CD14-positive monocyte (primary cell): ENCODE measurements at regions not wholly inside any gene's neighbourhood (a gene's known extent, or its start where the extent isn't known, plus 50 kb on each side); places are given as distances from the start of the nearest gene placed in this dataset.

Experiments used
- DNase-seq, 3 donors: peaks; one replicate each; pipeline ENCODE4 v3.0.0-alpha.2; 2011 to 2022
- H2AFZ ChIP-seq: 2 replicates; pipeline ENCODE4 v1.6.0; 2012; ENCODE audit warnings: mild to moderate bottlenecking, low read depth, low read length, inconsistent platforms; ENCODE audit not compliant: insufficient read depth, poor library complexity, severe bottlenecking
- H3K27ac ChIP-seq, 2 donors: 1 replicate in 1 of 2; 2 replicates in 1 of 2; pipeline ENCODE4 v1.5.1; 2012 to 2013; ENCODE audit warnings: low read length in 2 of 2, control low read depth in 1 of 2, inconsistent platforms in 1 of 2, low read depth in 1 of 2, mild to moderate bottlenecking in 1 of 2
- H3K27me3 ChIP-seq, 2 donors: one replicate each; pipeline versions ENCODE4 v1.6.0 to v1.6.1; 2011 to 2013; ENCODE audit warnings: low read length in 2 of 2; ENCODE audit not compliant: control insufficient read depth in 2 of 2, insufficient read depth in 2 of 2
- H3K36me3 ChIP-seq, 2 donors: replicated peaks in 1 of 2; 1 replicate in 1 of 2; 2 replicates in 1 of 2; pipeline versions ENCODE4 v1.5.1 to v1.6.1; 2012 to 2013; ENCODE audit warnings: low read length in 2 of 2, control low read depth in 1 of 2, inconsistent platforms in 1 of 2, mild to moderate bottlenecking in 1 of 2; ENCODE audit not compliant: insufficient read depth in 2 of 2, control insufficient read depth in 1 of 2
- H3K4me1 ChIP-seq, 2 donors: 1 replicate in 1 of 2; 2 replicates in 1 of 2; pipeline versions ENCODE4 v1.5.1 to v1.6.1; 2012 to 2013; ENCODE audit warnings: low read length in 2 of 2, control low read depth in 1 of 2, inconsistent platforms in 1 of 2, mild to moderate bottlenecking in 1 of 2, moderate library complexity in 1 of 2; ENCODE audit not compliant: insufficient read depth in 2 of 2, control insufficient read depth in 1 of 2
- H3K4me2 ChIP-seq: replicated peaks from 2 replicates; pipeline ENCODE3; 2012; ENCODE audit warnings: low read length, moderate library complexity, mild to moderate bottlenecking; ENCODE audit not compliant: poor library complexity, severe bottlenecking; ENCODE audit errors: extremely low read depth
- H3K4me3 ChIP-seq, 3 experiments: fragments of 200-600 bp in 1 of 3; sonication (generic) in 1 of 3; replicated peaks in 1 of 3; 1 replicate in 2 of 3; 2 replicates in 1 of 3; pipeline ENCODE4 v1.5.1; 2011 to 2013; ENCODE audit warnings: low read length in 3 of 3, mild to moderate bottlenecking in 3 of 3, control low read depth in 2 of 3, low read depth in 2 of 3, inconsistent platforms in 1 of 3, moderate library complexity in 1 of 3
- H3K79me2 ChIP-seq: 2 replicates; pipeline ENCODE4 v1.6.0; 2012; ENCODE audit warnings: mild to moderate bottlenecking, control low read depth, inconsistent platforms, low read length, moderate library complexity; ENCODE audit not compliant: insufficient read depth
- H3K9ac ChIP-seq: 2 replicates; pipeline ENCODE4 v1.6.0; 2017; ENCODE audit warnings: low read length, mild to moderate bottlenecking; ENCODE audit not compliant: insufficient read depth, poor library complexity, severe bottlenecking
- H3K9me3 ChIP-seq, 2 donors: replicated peaks in 1 of 2; 1 replicate in 1 of 2; 2 replicates in 1 of 2; pipeline versions ENCODE4 v1.5.1 to v1.6.1; 2012 to 2013; ENCODE audit warnings: low read length in 2 of 2, control low read depth in 1 of 2; ENCODE audit not compliant: control insufficient read depth in 1 of 2, insufficient read depth in 1 of 2
- H4K20me1 ChIP-seq: 2 replicates; pipeline ENCODE4 v1.6.0; 2012; ENCODE audit warnings: mild to moderate bottlenecking, low read length, control low read depth, moderate library complexity; ENCODE audit not compliant: insufficient read depth
- H3K27ac Mint-ChIP-seq, 7 donors: one replicate each; pipeline ENCODE4 v1.8.0; 2020; ENCODE audit warnings: mild to moderate bottlenecking in 7 of 7, mixed read lengths in 7 of 7, moderate library complexity in 6 of 7, inconsistent platforms in 2 of 7
- H3K27me3 Mint-ChIP-seq, 3 donors: one replicate each; pipeline ENCODE4 v1.8.0; 2021 to 2022; ENCODE audit warnings: low read depth in 3 of 3, mild to moderate bottlenecking in 3 of 3, mixed read lengths in 3 of 3, moderate library complexity in 3 of 3, inconsistent platforms in 1 of 3
- H3K36me3 Mint-ChIP-seq, 2 donors: one replicate each; pipeline ENCODE4 v1.8.0; 2020; ENCODE audit warnings: mixed read lengths in 2 of 2, inconsistent platforms in 1 of 2, mild to moderate bottlenecking in 1 of 2
- H3K4me1 Mint-ChIP-seq: one replicate; pipeline ENCODE4 v1.8.0; 2020; ENCODE audit warnings: mild to moderate bottlenecking, mixed read lengths
- H3K4me3 Mint-ChIP-seq, 2 donors: one replicate each; pipeline ENCODE4 v1.8.0; 2020; ENCODE audit warnings: mild to moderate bottlenecking in 2 of 2, mixed read lengths in 2 of 2, moderate library complexity in 1 of 2
- H3K9me3 Mint-ChIP-seq, 7 donors: one replicate each; pipeline ENCODE4 v1.8.0; 2020 to 2022; ENCODE audit warnings: mixed read lengths in 7 of 7, mild to moderate bottlenecking in 6 of 7, moderate library complexity in 6 of 7, inconsistent platforms in 2 of 7
- CTCF ChIP-seq: fragments of 200-600 bp; IDR thresholded peaks from one replicate; pipeline ENCODE4 v1.8.0; 2022; ENCODE audit warnings: antibody characterized with exemption, mild to moderate bottlenecking
- WGBS: methylation state at CpG from one replicate; pipeline ENCODE4 v1.1.5; 2013; ENCODE audit warnings: missing lambda C conversion rate; ENCODE audit not compliant: insufficient coverage; 5-methylcytosine and 5-hydroxymethylcytosine counted together
- intact Hi-C, 2 donors: fragments of 100-400 bp; cut with micrococcal nuclease; formaldehyde crosslinking; loops; one replicate each; pipeline versions ENCODE4 v1.15.0 to v1.15.1; 2023

- Histone ChIP-seq H3K79me2 (no peaks in the 10 kb centered on the region), H4K20me1 (no peaks in the 10 kb centered on the region), H3K36me3 (no peaks in the 10 kb centered on the region), H3K4me1 (no peaks in the 10 kb centered on the region), H3K9ac (no peak overlapping the region), H3K27me3 (no peaks in the 10 kb centered on the region), H3K27ac (no peak overlapping the region), H3K4me3 (no peak overlapping the region), H3K4me2 (no peak overlapping the region), H2AFZ (no peak overlapping the region), H3K9me3 (no peaks in the 10 kb centered on the region)
- H3K4me3 Mint-ChIP-seq, result no peak overlapping the region
- H3K4me1 Mint-ChIP-seq, result no peaks in the 10 kb centered on the region
- no peaks in the 10 kb centered on the region for H3K36me3 Mint-ChIP-seq
- DNase-seq, result no peak
- H3K27me3 Mint-ChIP-seq, result peaks cover 3 to 5% (median 5%) of the 10 kb centered on the region in 3 donors
- H3K9me3 Mint-ChIP-seq, result peaks cover 4 to 10% (median 8%) of the 10 kb centered on the region in 7 donors
- TF ChIP-seq CTCF, result no peak
- no peak overlapping the region for H3K27ac Mint-ChIP-seq
- no CpG with 5 or more reads among the region's 1 CpG for WGBS
- intact Hi-C loops, result no loop called here
These were observed 126.9 kb upstream of the SLC35F3 start for GRCh38 chr1:233777566-233777965.

- no peak overlapping the region for H2AFZ ChIP-seq
- H3K36me3 Mint-ChIP-seq, result no peaks in the 10 kb centered on the region
These were observed 124.4 kb upstream of the SLC35F3 start for GRCh38 chr1:233780049-233780448.

More at GRCh38 chr1:233780049-233780448, 124.4 kb upstream of the SLC35F3 start:
- intact Hi-C loops, result no loop called here
- Histone ChIP-seq H3K27ac (no peak overlapping the region), H4K20me1 (no peaks in the 10 kb centered on the region), H3K9me3 (no peaks in the 10 kb centered on the region), H3K4me1 (no peaks in the 10 kb centered on the region), H3K4me2 (no peak overlapping the region), H3K27me3 (no peaks in the 10 kb centered on the region), H3K36me3 (no peaks in the 10 kb centered on the region), H3K4me3 (no peak overlapping the region), H3K9ac (no peak overlapping the region), H3K79me2 (no peaks in the 10 kb centered on the region)
- Mint-ChIP-seq H3K4me1 (no peaks in the 10 kb centered on the region), H3K4me3 (no peak overlapping the region), H3K27ac (peak overlapping the region in 1 of 7 donors; percentile 46), H3K27me3 (peaks cover 1 to 5% (median 2%) of the 10 kb centered on the region in 3 donors), H3K9me3 (peaks cover 2 to 8% (median 6%) of the 10 kb centered on the region in 7 donors)
- no peak for DNase-seq
- WGBS, result 95% methylated on average over 2 of the region's 2 CpGs
- TF ChIP-seq CTCF, result no peak
